WERI-Rb-1 (cell line): ENCODE measurements at regions not wholly inside any gene's neighbourhood (a gene's known extent, or its start where the extent isn't known, plus 50 kb on each side); places are given as distances from the start of the nearest gene placed in this dataset.

Experiments used
- DNase-seq: peaks from one replicate; pipeline ENCODE4 v3.0.0-alpha.2; 2020
- H3K27ac ChIP-seq: fragments of 250-450 bp; sonication (Bioruptor Pico); 2 replicates; pipeline ENCODE4 v1.5.1; 2020; ENCODE audit warnings: mild to moderate bottlenecking, moderate library complexity
- H3K27me3 ChIP-seq: fragments of 250-450 bp; sonication (Bioruptor Pico); 2 replicates; pipeline ENCODE4 v1.5.1; 2021; ENCODE audit warnings: mild to moderate bottlenecking, low read depth, moderate library complexity; ENCODE audit not compliant: insufficient read depth, severe bottlenecking
- H3K36me3 ChIP-seq: fragments of 250-450 bp; sonication (Bioruptor Pico); 2 replicates; pipeline ENCODE4 v1.5.1; 2020; ENCODE audit warnings: mild to moderate bottlenecking, moderate library complexity
- H3K4me3 ChIP-seq: 2 replicates; pipeline ENCODE4 v1.5.1; 2011; ENCODE audit warnings: low read depth, mild to moderate bottlenecking, control low read depth, low read length
- H3K9me3 ChIP-seq: fragments of 250-450 bp; sonication (Bioruptor Pico); 2 replicates; pipeline ENCODE4 v1.5.1; 2021; ENCODE audit warnings: mild to moderate bottlenecking, moderate library complexity; ENCODE audit not compliant: severe bottlenecking
- TF ChIP-seq, protein P1 (sequence below): IDR thresholded peaks from 2 replicates; pipeline ENCODE4 v1.5.1; 2011; ENCODE audit warnings: low read depth, mild to moderate bottlenecking, control low read depth, inconsistent platforms, low read length

DNA sequence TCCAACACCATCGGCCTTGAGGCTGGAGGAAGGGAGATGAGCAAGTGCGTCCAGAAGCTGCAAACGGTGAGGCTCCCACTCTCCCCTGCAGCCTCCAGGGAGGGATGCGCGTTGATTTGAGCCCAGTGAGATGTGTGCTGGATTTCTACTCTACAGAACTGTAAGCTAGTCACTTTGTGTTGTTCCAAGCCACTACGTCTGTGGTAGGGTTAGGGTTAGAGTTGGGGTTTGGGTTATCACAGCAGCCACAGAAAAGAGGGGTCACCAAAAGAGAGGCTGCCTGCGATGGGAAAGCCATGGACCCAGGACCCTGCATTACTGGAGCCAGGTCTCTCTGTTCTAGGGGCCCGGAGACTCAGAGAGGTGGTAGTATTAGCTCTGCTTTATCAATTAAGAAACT is 94.5 kb downstream of the KCNF1 start:
- TF ChIP-seq, protein P1, sequence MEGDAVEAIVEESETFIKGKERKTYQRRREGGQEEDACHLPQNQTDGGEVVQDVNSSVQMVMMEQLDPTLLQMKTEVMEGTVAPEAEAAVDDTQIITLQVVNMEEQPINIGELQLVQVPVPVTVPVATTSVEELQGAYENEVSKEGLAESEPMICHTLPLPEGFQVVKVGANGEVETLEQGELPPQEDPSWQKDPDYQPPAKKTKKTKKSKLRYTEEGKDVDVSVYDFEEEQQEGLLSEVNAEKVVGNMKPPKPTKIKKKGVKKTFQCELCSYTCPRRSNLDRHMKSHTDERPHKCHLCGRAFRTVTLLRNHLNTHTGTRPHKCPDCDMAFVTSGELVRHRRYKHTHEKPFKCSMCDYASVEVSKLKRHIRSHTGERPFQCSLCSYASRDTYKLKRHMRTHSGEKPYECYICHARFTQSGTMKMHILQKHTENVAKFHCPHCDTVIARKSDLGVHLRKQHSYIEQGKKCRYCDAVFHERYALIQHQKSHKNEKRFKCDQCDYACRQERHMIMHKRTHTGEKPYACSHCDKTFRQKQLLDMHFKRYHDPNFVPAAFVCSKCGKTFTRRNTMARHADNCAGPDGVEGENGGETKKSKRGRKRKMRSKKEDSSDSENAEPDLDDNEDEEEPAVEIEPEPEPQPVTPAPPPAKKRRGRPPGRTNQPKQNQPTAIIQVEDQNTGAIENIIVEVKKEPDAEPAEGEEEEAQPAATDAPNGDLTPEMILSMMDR: no peak
- H3K27me3 ChIP-seq: no peaks in the 10 kb centered on the region

DNA sequence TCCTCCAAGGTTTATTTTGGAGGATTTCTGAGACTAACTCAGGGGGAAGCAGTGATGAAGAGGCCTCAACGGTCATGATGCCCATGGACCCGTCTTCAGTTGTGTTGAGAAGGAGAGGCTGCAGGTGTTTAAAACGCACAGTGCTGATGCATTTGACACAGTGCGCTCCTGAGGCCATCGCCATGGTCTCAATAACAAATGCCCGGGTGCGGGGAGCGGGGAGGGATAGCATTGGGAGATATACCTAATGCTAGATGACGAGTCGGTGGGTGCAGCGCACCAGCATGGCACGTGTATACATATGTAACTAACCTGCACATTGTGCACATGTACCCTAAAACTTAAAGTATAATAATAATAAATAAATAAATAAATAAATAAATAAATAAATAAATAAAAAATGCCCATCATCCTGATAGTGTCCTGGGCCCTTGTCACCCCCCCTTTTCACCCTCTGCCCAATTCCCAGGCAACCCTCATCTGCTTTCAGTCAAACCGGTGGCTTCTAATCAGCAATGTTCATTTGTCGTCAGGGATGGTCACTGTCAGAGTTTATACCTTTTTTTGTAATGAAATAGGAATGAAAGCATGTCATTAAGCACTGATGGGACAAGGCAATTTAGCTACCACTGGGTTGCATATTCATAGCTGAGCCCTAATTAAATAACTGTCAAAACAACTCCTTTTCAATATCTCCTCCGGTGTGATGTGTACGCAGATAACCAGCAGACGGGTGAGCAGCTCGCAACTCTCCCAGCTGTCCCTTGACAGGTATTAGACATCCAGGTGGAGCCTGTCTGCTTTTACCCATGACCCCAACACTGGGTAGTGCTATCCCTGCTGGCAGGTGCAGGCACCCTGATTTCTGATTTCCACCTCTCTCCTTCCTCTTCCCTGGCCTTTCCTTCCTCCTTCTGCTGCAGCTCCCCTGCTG is 95.9 kb downstream of the KCNF1 start:
- TF ChIP-seq, protein P1: no peak
- H3K36me3 ChIP-seq: no peaks in the 10 kb centered on the region
- H3K4me3 ChIP-seq: no peak overlapping the region
- H3K9me3 ChIP-seq: peaks cover 3% of the 10 kb centered on the region
- H3K27ac ChIP-seq: no peak overlapping the region
- H3K27me3 ChIP-seq: no peaks in the 10 kb centered on the region
- DNase-seq: no peak

More for the DNA sequence above, 94.5 kb downstream of the KCNF1 start:
- Histone ChIP-seq H3K9me3 (peaks cover under 1% of the 10 kb centered on the region), H3K36me3 (no peaks in the 10 kb centered on the region), H3K4me3 (no peak overlapping the region), H3K27ac (no peak overlapping the region)
- no peak for DNase-seq

DNA sequence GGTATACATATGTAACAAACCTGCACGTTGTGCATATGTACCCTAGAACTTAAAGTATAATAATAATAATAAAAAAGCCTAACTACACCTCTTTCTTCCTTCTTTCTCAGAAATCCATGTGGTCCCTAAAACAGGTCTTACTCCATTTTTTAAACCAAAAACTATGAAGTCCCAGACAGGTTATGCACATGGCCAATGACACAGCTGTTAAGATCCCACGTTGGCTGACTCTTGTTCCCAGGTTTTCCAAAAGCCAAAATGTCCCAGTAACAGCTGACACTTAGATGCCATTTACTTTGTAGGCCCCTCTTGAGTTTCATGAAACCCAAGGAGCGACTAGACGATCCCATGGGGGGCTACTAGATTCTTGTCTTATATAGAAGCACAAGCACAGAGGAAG is 97.0 kb downstream of the KCNF1 start:
- TF ChIP-seq, protein P1: no peak
- no peak for DNase-seq
- Histone ChIP-seq H3K9me3 (peaks cover 3% of the 10 kb centered on the region), H3K4me3 (no peak overlapping the region), H3K36me3 (no peaks in the 10 kb centered on the region), H3K27me3 (no peaks in the 10 kb centered on the region), H3K27ac (no peak overlapping the region)

DNA sequence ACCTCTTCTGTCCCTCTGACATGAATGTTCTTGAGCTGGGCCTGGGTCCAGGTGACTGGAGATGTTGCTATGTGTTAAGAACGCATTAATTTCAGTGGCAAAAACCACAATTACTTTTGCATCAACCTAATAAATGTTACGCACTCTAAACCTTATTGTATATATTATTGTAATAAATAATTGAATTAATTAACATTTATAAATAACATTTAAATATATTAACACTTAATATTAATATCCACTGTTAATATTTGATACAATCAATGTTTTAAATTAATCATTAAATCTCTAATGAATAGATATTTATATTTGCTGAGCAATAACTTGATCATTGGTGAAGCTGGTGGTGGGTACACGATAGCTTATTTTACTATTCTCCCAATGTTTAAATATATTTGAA is 97.4 kb downstream of the KCNF1 start:
- Histone ChIP-seq H3K4me3 (no peak overlapping the region), H3K27ac (no peak overlapping the region), H3K27me3 (no peaks in the 10 kb centered on the region), H3K36me3 (no peaks in the 10 kb centered on the region), H3K9me3 (peaks cover 3% of the 10 kb centered on the region)
- no peak for DNase-seq
- TF ChIP-seq, protein P1: no peak

DNA sequence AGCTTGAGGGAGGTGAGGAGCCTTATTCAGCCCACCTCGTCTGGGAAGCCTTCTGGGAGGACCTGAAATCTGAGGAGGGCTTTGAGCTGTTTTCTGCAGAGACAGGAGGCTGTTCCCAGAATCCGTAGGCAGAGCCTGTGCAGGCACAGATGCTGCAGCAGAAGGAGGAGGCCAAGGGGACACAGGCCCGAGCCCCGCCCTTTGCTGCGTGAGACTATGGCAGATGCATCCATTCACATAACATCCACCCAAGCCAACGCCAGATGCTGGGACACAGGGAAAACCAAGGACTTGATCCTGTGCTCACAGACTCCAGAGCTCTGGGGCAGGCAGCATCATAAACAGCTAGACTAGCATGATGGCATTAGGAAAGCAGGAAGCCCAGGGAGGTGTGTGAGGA is 98.2 kb downstream of the KCNF1 start:
- Histone ChIP-seq H3K27ac (no peak overlapping the region), H3K4me3 (no peak overlapping the region), H3K9me3 (peaks cover 3% of the 10 kb centered on the region), H3K36me3 (no peaks in the 10 kb centered on the region), H3K27me3 (no peaks in the 10 kb centered on the region)
- peak; percentile 47 for DNase-seq
- TF ChIP-seq, protein P1: no peak
